ENCODE measurements at regions not wholly inside any gene's neighbourhood (a gene's known extent, or its start where the extent isn't known, plus 50 kb on each side); places are given as distances from the start of the nearest gene placed in this dataset.

DNA sequence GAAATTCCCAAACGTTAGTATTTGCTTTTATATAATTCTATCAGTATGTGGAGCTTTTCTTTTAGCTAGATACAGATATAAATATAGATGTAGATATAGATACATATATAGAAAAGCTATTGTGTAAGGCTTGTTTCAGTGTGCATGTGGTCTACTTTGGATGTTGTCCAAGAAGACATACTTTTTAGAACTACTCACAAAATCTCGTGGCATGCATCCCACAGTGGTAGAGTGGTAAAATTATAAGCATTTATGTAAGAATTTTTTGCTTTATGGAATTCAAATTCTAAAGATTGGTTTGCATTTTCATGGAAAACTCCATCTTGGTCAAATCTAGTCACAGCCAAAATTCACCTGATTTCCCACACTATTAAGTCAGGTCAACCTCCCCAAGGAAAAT lies 880.4 kb downstream of the EFNB2 start:
- DNase-seq = no peak

- DNase-seq = no peak
Observed at GRCh38 chr13:105643966-105644365, 891.5 kb downstream of the EFNB2 start.

GRCh38 chr13:105642511-105642958 lies 892.9 kb downstream of the EFNB2 start:
- DNase-seq = no peak

- no peak for DNase-seq
Observed at GRCh38 chr13:105641121-105641520, 894.3 kb downstream of the EFNB2 start.

- DNase-seq = no peak
Observed at GRCh38 chr13:105638426-105638825, 897.0 kb downstream of the EFNB2 start.

DNA sequence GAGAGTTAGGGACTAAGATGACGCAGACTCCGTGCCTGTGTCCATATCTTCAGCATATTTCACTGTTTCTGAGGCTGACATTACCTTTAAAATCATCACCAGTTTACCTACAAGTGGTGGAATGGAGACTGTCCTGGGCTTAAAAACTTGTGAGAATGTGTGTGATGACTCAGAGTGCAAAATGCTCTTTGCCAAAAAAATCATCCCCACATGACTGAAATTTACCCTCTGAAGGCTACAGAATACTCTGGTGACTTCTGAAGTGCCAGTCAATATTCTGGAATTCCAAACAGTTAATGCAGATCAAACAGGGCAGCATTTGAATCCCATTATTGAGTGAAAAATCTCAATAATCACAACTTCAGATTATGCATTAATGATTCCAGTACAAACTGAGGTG lies 901.4 kb downstream of the EFNB2 start:
- no peak for DNase-seq

- no peak for DNase-seq
Observed at GRCh38 chr13:105630431-105630830, 905.0 kb downstream of the EFNB2 start.

DNA sequence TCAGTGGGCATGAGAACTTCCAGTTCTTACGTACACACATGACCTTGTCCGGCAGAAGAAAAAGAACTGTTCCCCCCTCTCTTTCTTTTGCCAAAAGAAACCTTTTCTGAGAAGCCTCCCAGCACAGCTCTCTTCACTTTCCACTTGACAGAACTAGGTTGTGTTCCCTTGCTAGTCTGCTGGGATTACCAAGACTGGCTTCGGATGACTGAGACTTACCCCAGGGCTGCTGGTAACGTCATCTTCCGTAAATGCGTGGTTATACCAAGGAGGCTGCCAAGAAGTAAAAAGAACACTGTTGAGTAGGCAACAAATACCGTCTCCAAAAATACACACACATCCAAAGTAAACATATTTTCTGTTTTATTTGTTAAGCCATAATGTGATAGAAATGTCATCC lies 908.2 kb downstream of the EFNB2 start:
- no peak for DNase-seq

GRCh38 chr13:105625691-105626090 lies 909.8 kb downstream of the EFNB2 start:
- DNase-seq = no peak

DNA sequence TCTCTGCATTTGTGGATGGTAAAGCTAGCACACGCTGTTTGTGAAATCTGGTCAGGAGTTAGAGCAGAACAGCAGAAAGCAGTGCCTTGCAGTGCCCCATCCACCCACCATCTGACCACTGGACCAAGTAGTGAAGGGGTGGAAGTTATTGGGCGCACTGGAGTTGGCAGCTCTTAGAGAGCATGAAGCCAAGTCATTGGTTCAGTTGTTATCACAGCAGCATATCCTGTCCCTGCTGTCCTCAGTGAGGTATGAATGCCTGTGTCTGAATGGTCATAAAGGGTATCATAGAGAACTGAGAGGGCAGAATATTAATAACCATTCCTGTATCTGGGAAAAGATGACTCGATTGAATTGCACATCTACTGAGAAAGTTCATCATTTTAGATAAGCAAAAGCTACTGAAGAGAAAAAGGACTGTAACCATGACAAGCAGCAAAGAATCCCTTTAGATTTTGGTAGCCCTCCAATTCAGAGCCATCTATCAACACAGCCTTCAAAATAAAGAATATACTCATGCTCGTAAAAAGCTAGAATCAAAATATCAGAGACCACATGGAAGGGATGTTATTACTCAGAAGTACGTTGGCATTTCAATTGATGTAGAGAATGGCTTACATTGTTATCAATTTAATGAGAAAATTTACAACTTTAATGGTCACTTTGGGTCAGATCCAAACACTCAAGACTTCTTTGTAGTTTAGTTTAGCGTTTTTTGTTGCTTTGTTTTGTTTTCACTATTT lies 919.0 kb downstream of the EFNB2 start:
- DNase-seq = no peak

- DNase-seq = no peak
Observed at GRCh38 chr13:105612541-105612940, 922.9 kb downstream of the EFNB2 start.

GRCh38 chr13:105611424-105611823 lies 924.0 kb downstream of the EFNB2 start:
- no peak for DNase-seq

DNA sequence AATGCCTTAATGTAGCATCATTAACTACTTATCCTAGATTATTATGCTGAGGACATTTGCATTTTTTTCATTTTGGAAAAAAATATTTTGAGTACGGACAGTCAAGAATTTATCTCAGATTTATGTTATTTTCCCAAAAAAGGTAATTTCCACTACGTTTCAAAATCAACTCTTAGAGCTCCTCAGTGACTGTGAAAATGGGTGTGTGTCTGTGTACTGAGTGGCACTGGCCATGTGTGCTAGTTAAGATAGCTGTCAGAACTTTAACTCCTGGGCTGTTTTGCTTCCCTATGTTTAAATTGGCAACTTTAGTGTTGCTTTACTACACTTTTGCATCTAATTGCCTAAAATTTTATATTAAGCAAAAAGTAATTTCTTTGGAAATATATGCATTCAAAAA lies 927.4 kb downstream of the EFNB2 start:
- no peak for DNase-seq

DNA sequence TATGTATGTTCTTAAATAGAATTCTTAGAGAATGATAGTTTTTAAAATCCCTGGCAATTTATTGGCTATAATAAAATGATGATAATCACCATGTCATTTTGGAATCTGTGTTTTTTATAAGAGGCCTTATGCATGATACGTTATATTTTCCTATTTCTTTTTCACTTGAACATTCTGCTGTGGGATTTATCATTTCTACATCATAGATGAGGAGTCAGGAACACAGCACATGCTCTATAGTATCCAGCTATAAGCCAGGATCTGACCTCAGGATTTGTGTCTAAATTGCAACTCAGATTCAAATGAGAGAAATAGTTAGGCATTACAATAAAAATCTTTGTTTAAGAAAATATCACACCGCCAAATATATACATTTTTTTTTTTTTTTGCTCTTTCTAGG lies 928.0 kb downstream of the EFNB2 start:
- no peak for DNase-seq

GRCh38 chr13:105607016-105607415 lies 928.4 kb downstream of the EFNB2 start:
- no peak for DNase-seq

- DNase-seq = no peak
Observed at GRCh38 chr13:105602956-105603670, 932.3 kb downstream of the EFNB2 start.

DNA sequence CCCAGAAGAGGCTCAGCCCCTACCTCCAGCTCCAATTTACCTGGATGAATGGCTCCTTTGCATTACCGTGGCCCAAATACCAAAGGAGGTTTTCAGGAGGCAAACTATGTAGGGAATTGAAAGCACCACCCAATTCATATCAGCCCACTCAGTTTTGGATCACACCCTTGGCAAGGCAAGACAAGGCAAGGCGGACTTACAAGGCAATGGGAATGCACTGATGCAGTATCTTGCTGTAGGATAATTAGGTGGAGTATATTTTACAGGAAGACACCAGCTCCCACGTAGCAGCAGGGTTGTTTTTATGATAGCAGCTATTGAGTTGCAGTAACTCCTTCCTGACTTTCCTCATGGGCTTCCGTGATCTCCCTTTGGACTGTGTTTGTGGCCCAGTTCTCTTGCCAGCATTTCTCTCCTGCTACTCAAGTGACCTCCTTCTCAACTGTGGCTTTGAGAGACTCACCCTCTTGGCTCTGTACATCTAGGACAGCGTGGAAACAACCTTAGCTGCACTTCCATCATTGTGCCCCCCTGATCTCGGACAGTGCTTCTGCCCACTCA lies 935.9 kb downstream of the EFNB2 start:
- no peak for DNase-seq

GRCh38 chr13:105598529-105598928 lies 936.9 kb downstream of the EFNB2 start:
- no peak for DNase-seq

DNA sequence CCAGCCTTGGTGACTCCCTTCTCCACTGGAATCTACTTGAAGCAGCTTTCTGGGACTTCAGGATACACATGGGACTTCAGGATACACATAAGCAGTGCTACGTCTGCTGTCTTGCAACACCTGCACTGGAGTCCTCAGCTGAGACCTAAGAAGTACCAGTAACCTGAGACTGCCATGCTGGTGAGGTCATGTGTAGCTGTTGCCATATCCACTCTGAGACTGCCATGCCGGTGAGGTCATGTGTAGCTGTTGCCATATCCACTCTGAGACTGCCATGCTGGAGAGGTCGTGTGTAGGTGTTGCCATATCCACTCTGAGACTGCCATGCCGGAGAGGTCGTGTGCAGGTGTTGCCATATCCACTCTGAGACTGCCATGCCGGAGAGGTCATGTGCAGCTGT lies 937.9 kb downstream of the EFNB2 start:
- no peak for DNase-seq

DNA sequence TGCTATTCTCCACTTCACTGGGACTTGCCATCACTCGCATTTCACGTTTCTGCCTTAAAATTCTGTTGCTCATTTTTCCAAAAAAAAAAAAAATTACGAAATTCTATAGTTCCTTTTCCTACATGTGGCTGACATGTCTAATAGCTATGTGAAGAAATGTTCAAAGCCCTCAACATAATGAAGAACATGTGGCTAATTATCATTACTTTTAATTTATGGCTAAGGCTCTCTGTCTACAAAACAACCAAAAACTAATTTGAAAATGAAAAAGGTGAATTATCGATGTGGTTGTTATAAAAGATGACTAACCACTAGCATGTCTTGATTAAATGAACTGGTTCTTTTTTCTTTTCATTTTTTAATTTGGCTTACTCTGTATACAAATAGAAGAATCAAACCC lies 940.0 kb downstream of the EFNB2 start:
- DNase-seq = no peak

GRCh38 chr13:105591277-105591676 lies 944.2 kb downstream of the EFNB2 start:
- no peak for DNase-seq

DNA sequence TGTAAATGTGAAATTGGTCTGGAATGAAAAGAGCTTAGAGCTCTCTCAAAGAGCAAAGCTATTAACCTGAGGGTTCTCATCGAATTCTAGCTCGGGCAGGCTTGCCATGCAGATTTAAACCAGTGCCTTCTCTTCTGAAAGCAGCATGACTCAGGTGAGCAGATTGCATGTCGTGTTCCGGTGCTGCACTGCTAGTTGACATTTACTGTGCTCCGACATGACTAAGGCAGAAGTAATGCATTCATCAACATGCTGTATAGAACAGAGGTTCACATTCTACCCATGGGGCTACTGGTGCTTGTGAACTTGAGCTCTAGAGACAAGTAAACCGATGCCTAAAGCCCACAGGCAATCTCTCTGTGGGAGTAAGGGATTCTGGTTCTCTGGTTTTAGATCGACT lies 947.7 kb downstream of the EFNB2 start:
- no peak for DNase-seq

DNA sequence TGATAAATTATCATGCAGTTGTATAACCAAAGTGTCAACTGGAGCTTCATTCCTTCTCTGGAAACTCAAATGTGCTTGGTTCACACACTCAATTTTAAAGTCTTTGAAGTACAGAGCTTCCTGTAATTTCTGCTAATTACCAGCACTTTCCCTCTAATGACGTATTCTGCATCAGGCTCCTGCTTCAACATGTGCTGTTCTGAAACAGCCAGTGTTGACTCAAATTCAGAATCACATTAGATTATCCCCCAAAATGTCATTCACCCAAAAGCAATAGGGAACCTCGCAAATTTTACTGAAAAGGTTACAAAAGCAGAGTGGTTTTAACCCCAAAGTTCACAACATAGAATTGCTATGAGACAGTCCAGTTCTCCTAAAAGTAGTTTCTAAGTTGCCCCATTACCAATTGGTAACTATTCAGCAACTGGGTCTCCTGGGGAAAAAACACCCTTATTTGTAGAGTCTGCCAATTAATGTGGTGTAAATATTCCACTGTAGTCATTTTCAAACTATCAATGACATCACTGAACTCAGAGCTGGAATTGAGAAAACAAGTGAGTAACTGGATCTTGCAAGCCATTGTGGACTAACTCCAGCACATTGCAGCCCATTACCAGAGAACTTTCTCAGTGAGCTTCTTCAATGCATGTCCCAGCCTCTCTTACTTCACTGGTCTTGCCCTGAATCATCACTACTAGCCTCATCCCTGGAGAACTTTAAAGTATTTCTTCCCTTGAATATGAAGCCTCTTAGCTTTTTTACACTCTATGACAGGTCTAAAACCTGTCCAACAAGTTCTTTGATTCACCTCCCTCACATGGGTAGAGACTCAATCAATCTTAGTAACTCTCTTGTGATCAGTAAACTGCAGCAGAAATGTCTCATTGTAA lies 955.4 kb downstream of the EFNB2 start:
- DNase-seq = no peak

Measured in CD4-positive, alpha-beta T cell treated with Interleukin-6 for 4 hours (primary cell).